ENCODE measurements at regions not wholly inside any gene's neighbourhood (a gene's known extent, or its start where the extent isn't known, plus 50 kb on each side); places are given as distances from the start of the nearest gene placed in this dataset.

- TF ChIP-seq CTCF (IDR thresholded peaks at IDR 0.05) (no peak), POLR2AphosphoS5 (IDR thresholded peaks at IDR 0.05; ENCODE audit: insufficient read depth in 1 of 2, low read depth in 1 of 2) (no peak)
Measured at GRCh38 chr10:28449382-28449781, 83.5 kb upstream of the WAC start.

All from vagina (tissue), 2 donors.